ENCODE measurements at regions not wholly inside any gene's neighbourhood (a gene's known extent, or its start where the extent isn't known, plus 50 kb on each side); places are given as distances from the start of the nearest gene placed in this dataset.
"Not testable (repeated sequence)": the region's sequence is repeated elsewhere in the genome, so short reads cannot be mapped to it uniquely, and the experiment has no call there.

DNA sequence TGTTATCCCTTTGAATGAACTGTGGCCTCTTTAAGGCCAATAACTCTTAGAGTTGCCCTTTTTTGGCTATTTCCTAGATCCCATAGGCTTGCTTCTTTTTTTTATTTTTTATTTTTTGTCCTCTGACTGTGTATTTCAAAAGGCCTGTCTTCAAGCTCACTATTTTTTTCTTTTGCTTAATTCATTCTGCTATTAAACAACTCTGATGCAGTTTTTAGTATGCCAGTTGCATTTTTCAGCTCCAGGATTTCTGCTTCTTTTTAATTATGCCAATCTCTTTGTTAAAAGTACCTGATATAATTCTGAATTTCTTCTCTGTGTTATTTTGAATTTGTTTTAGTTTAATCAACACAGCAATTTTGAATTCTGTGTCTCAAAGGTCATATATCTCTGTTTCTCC is 912.1 kb downstream of the PLOD2 start:
- Histone ChIP-seq H3K36me3 (ENCODE audit: low read depth, missing control alignments) (no peaks in the 10 kb centered on the region), H3K27ac (no peak overlapping the region), H3K27me3 (no peaks in the 10 kb centered on the region), H3K4me1 (no peaks in the 10 kb centered on the region), H3K4me3 (no peak overlapping the region), H3K9me3 (no peaks in the 10 kb centered on the region)
- intact Hi-C loops (cut with DNase I; ENCODE audit: low total_unique reads), result no loop called here
- TF ChIP-seq CTCF (IDR thresholded peaks at IDR 0.05) (no peak), POLR2A (IDR thresholded peaks at IDR 0.05) (no peak)
- no peak for DNase-seq

GRCh38 chr3:145251311-145251710 is 909.7 kb downstream of the PLOD2 start:
- Histone ChIP-seq H3K4me1 (no peaks in the 10 kb centered on the region), H3K27ac (no peak overlapping the region), H3K27me3 (no peaks in the 10 kb centered on the region), H3K9me3 (no peaks in the 10 kb centered on the region), H3K4me3 (no peak overlapping the region), H3K36me3 (ENCODE audit: low read depth, missing control alignments) (no peaks in the 10 kb centered on the region)
- 34 to 41% methylated on average over 1 of the region's 1 CpG for WGBS, 2 donors
- TF ChIP-seq CTCF (IDR thresholded peaks at IDR 0.05) (no peak), POLR2A (IDR thresholded peaks at IDR 0.05) (no peak)
- no peak for DNase-seq
- intact Hi-C loops (cut with DNase I; ENCODE audit: low total_unique reads), result no loop called here

- intact Hi-C loops (cut with DNase I; ENCODE audit: low total_unique reads), result not testable (repeated sequence)
These were observed 903.0 kb downstream of the PLOD2 start for GRCh38 chr3:145257967-145258366.

DNA sequence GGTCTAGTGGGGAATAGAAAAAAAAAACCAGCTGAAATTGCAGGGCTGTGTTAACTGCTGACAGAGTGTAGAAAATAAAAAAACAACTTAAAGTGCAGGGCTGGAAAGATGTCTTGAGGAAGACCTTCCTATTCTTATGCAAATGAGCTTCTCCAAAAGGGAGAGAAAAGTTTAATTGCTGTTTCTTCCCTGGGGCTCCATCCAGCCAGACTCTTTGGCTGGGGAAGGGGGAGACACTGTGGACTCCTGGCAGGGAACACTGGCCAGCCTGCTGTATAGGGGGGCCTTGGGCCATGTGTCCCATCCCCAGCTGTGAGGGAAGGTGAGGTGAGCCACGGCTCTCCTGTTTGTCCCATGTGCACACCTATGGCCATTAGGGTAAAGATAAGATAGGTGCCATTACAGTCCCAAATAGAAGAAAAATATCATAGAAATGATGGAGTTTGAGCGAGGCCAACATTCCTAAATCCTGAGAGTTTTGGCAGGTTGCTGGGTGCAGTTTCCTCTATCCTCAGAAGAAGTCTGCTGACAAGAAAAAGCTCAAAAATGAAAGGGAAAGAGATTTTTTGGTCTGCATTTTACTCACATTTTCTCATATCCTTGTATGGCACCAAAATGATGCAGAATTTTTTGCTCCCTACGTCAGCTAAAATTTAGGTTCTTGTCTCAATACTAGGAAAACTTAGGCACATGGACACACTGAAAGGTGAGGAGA is 901.7 kb downstream of the PLOD2 start:
- Histone ChIP-seq H3K4me1 (no peaks in the 10 kb centered on the region), H3K36me3 (ENCODE audit: low read depth, missing control alignments) (no peaks in the 10 kb centered on the region), H3K27me3 (no peaks in the 10 kb centered on the region), H3K9me3 (no peaks in the 10 kb centered on the region), H3K4me3 (no peak overlapping the region), H3K27ac (no peak overlapping the region)
- intact Hi-C loops (cut with DNase I; ENCODE audit: low total_unique reads), result no loop called here
- no peak for DNase-seq
- TF ChIP-seq POLR2A (IDR thresholded peaks at IDR 0.05) (no peak), CTCF (IDR thresholded peaks at IDR 0.05) (no peak)
- 63 to 70% methylated on average over 3 of the region's 3 CpGs for WGBS, 2 donors

More at GRCh38 chr3:145257967-145258366, 903.0 kb downstream of the PLOD2 start:
- H3K4me1 ChIP-seq; H3K27ac ChIP-seq; H3K36me3 ChIP-seq (ENCODE audit: low read depth, missing control alignments); DNase-seq; H3K9me3 ChIP-seq; H3K4me3 ChIP-seq; H3K27me3 ChIP-seq: not testable (repeated sequence)
- WGBS, 2 donors, result 87 to 93% methylated on average over 10 to 12 of the region's 12 CpGs

GRCh38 chr3:145263458-145263857 is 897.5 kb downstream of the PLOD2 start:
- not testable (repeated sequence) for H3K27ac ChIP-seq, DNase-seq
- 93 to 100% methylated on average over 1 of the region's 1 CpG for WGBS, 2 donors

GRCh38 chr3:145266368-145266767 is 894.6 kb downstream of the PLOD2 start:
- WGBS, 2 donors, result 74 to 84% methylated on average over 6 of the region's 6 CpGs
- intact Hi-C loops (cut with DNase I; ENCODE audit: low total_unique reads), result no loop called here
- no peaks in the 10 kb centered on the region for H3K27me3 ChIP-seq
- H3K4me3 ChIP-seq, result no peak overlapping the region
- H3K9me3 ChIP-seq, result no peaks in the 10 kb centered on the region
- no peaks in the 10 kb centered on the region for H3K4me1 ChIP-seq
- H3K36me3 ChIP-seq (ENCODE audit: low read depth, missing control alignments), result no peaks in the 10 kb centered on the region
- TF ChIP-seq POLR2A (IDR thresholded peaks at IDR 0.05), result no peak
- TF ChIP-seq CTCF (IDR thresholded peaks at IDR 0.05), result no peak
- no peak for DNase-seq
- no peak overlapping the region for H3K27ac ChIP-seq

More at GRCh38 chr3:145263458-145263857, 897.5 kb downstream of the PLOD2 start:
- H3K9me3 ChIP-seq; intact Hi-C loops (cut with DNase I; ENCODE audit: low total_unique reads); H3K4me1 ChIP-seq; H3K36me3 ChIP-seq (ENCODE audit: low read depth, missing control alignments); H3K4me3 ChIP-seq; H3K27me3 ChIP-seq: not testable (repeated sequence)
